RWPE1 (cell line): ENCODE measurements at regions not wholly inside any gene's neighbourhood (a gene's known extent, or its start where the extent isn't known, plus 50 kb on each side); places are given as distances from the start of the nearest gene placed in this dataset.

Experiments used
- CTCF ChIA-PET: fragments of 350-600 bp; sonication (Branson Sonifier 250); formaldehyde crosslinking; extraction: SDS; loops from one replicate; lab custom pipeline; 2021; lab: Yijun Ruan, JAX
- POLR2A ChIA-PET: fragments of 400-600 bp; formaldehyde crosslinking; extraction: SDS; loops from one replicate; lab custom pipeline; 2020; ENCODE audit warnings: antibody characterized with exemption; ENCODE audit not compliant: low non-redundant PET; lab: Yijun Ruan, JAX
- DNase-seq: peaks from one replicate; pipeline ENCODE4 v3.0.0; 2012; ENCODE audit warnings: low spot score
- H3K27ac ChIP-seq: fragments of 450-650 bp; 2 replicates; pipeline ENCODE4 v1.5.1; 2017
- CTCF ChIP-seq: fragments of 450-650 bp; conservative IDR thresholded peaks from 2 replicates; pipeline ENCODE4 v1.5.1; 2017; ENCODE audit warnings: low read depth, mild to moderate bottlenecking

GRCh38 chr3:29183346-29184087 lies 97.4 kb upstream of the RBMS3 start:
- TF ChIP-seq CTCF: no peak
- H3K27ac ChIP-seq: no peak overlapping the region
- peak; percentile 17 for DNase-seq
- POLR2A ChIA-PET: no interaction called here
- CTCF ChIA-PET: no interaction called here

- ChIA-PET POLR2A (no interaction called here), CTCF (no interaction called here)
- TF ChIP-seq CTCF: no peak
- no peak for DNase-seq
- H3K27ac ChIP-seq: no peak overlapping the region
Measured at GRCh38 chr3:29185706-29186105, 95.2 kb upstream of the RBMS3 start.

- DNase-seq: peak; percentile 2
- ChIA-PET CTCF (interaction anchor here (0.6 to 0.9 kb wide), 2 partner anchors 50 to 105 kb away, joined by 3 to 4 read pairs; no protein-coding TSS in a partner anchor), POLR2A (no interaction called here)
- no peak for TF ChIP-seq CTCF
- no peak overlapping the region for H3K27ac ChIP-seq
Measured at GRCh38 chr3:29186131-29186599, 94.7 kb upstream of the RBMS3 start.

- no peak for TF ChIP-seq CTCF
- ChIA-PET POLR2A (no interaction called here), CTCF (interaction anchor here (0.9 kb wide), 1 partner anchor 104 kb away, joined by 3 read pairs; no protein-coding TSS in a partner anchor)
- peak; percentile 82 for DNase-seq
- no peak overlapping the region for H3K27ac ChIP-seq
Measured at GRCh38 chr3:29186982-29187725, 93.7 kb upstream of the RBMS3 start.

- CTCF ChIA-PET: interaction anchor here (0.6 kb wide), 1 partner anchor 637 kb away, joined by 3 read pairs; no protein-coding TSS in a partner anchor
- no peak for TF ChIP-seq CTCF
- no peak for DNase-seq
- POLR2A ChIA-PET: no interaction called here
- H3K27ac ChIP-seq: no peak overlapping the region
Measured at GRCh38 chr3:29189328-29189727, 91.5 kb upstream of the RBMS3 start.

GRCh38 chr3:29194139-29194538 lies 86.7 kb upstream of the RBMS3 start:
- ChIA-PET CTCF (no interaction called here), POLR2A (no interaction called here)
- H3K27ac ChIP-seq: no peak overlapping the region
- no peak for DNase-seq
- no peak for TF ChIP-seq CTCF
